NCI-H2196 (cell line): ENCODE measurements at regions not wholly inside any gene's neighbourhood (a gene's known extent, or its start where the extent isn't known, plus 50 kb on each side); places are given as distances from the start of the nearest gene placed in this dataset.

Experiments used
- DNase-seq: peaks from one replicate; lab custom pipeline; 2025; ENCODE audit not compliant: unreplicated experiment; lab: John Stamatoyannopoulos, UW

DNA sequence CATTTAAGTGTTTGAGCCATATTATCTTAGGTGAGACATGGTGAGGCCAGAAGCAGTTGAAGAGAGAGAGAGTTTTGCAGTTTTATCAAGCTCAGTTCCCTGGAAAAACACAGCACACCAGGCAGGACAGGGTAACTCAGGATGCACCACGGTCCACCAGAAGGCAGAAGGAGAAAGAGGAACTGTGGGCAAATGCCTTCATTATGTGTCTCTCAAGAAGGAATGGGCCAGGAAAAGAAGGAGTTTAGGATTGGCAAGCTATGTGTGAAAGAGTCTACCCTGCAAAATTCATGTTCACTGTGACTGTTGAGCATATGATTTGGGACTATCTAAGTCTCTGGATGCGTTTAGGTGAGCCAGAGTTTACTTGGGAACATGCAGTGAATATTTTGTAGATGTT is 934.5 kb upstream of the MIR17HG start:
- DNase-seq: no peak

- no peak for DNase-seq
Observed at GRCh38 chr13:90413548-90413947, 933.9 kb upstream of the MIR17HG start.

GRCh38 chr13:90414691-90415596 is 932.5 kb upstream of the MIR17HG start:
- DNase-seq: no peak

- no peak for DNase-seq
Observed at GRCh38 chr13:90415902-90416301, 931.6 kb upstream of the MIR17HG start.

DNA sequence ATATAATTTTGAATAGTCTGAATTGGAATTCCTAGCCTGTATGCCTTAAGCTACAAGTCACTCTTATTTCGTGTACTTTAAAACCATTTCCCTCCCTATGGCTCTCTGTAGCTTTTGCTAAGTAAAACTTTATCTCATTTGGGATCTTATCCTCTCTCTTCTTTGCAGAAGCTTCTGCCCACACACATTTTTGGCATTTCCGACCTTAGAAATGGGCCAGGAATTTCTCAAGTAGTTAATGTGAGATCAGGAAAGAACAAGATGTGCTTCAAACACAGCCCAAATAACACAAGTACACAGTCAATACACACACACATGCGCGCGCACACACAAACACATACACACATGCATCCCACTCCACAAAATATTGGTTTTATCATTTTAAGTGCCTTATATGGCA is 931.0 kb upstream of the MIR17HG start:
- no peak for DNase-seq

- no peak for DNase-seq
Observed at GRCh38 chr13:90416938-90417337, 930.5 kb upstream of the MIR17HG start.

DNA sequence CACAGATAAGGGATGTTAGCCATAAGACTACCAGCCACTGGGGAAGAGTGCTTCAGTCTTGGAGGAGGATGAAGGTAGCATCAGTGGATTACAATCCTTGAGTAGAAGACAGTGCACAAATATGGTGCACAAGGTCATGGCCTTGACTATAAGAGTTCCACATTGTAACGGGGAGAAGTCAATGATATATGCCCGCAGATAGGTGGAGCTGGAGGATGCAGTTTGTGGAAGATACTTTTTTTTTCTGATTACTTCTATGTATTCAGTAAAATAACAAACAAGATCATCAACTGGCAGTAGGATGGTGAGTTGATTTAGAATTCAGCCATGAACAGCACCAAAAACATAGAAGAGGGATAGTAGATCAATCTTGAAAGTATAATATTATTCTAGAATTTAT is 926.8 kb upstream of the MIR17HG start:
- no peak for DNase-seq

DNA sequence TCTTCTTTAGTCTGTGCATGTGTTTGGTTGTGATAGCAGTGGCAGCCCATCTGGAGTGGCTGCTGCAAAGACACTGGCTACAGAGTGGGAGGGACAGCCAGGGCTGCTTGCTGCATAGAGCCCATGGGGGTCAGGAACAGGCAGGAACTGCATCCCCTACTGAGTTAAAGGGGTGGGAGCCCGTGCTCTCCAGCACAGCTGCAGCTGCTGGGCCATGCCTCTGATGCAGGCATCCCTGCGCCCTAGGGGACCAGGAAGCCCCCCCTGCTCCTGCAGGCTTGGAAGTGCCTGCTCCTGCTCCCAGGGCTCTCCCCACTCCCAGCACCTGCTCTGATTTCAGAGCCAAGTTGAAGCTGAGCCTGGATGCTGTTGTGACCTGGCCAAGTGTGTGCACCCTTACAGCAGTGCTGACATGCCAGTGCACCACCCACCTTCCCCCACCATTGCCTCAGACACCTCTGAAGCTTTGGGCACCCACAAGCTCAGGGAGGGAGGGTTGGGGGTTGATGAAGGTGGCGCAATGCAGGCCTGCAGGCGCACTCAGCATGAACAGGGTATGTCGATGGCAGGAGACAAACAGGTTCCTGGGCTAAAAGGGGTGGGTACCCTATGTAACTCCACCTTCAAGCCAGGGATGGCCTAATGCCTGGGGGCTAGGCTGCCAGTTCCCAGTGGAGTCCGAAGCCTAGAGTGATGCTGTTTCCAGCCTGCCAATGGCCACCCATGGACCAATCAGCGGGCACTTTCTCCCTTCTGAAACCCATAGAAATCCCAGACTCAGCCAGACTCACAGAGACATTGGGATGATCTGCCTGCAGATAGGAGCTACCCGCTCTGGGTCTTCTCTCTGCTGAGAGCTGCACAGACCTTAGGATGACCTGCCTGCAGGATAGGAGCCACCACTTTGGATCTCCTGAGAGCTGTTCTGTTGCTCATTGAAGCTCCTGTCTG is 919.9 kb upstream of the MIR17HG start:
- no peak for DNase-seq

DNA sequence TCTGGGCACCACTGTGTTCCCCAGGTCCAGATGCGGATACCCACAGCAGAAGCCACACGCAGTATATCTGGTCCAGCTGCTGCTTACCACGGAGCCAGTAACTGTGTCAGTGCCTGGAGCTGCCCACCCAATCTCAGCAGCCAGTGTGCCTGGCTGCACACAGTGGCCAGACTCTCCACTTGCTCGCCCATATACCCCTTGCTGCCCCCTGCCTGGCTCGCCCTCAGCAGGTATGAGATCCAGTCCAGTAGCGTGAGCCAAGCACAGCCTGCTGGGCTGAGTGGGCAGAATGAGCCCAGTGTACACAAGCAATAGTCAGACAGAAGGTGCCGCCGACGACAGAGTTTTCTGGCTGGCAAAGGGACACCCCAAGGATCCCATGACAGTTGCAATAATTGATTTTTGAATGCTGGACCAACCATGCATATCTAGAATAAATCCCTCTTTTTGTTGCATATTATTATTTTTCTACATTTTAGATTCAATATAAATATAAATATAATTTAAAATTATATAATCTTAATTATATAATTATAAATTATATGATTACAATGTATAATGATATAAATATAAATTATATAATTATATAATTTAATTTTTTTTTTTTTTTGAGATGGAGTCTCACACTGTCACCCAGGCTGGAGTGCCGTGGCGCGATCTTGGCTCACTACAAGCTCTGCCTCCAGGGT is 918.8 kb upstream of the MIR17HG start:
- DNase-seq: no peak

DNA sequence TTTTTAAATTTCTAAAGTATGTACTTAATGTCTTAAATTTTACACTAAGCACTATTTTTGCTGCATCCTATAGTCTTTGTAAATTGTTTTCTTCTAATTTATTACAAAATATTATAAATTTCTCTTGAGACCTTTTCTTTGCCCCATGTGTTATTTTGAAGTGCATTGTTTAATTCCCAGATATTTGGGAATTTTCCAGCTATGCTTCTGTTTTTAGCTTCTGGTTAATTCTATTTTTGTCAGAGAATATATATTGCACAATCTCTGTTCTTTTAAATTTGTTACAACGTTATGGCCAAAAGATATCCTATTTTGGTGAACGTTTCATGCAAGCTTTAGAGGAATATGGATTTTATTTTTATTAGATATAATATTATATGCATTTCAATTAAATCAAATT is 917.4 kb upstream of the MIR17HG start:
- DNase-seq: no peak

- no peak for DNase-seq
Observed at GRCh38 chr13:90436697-90437096, 910.8 kb upstream of the MIR17HG start.

DNA sequence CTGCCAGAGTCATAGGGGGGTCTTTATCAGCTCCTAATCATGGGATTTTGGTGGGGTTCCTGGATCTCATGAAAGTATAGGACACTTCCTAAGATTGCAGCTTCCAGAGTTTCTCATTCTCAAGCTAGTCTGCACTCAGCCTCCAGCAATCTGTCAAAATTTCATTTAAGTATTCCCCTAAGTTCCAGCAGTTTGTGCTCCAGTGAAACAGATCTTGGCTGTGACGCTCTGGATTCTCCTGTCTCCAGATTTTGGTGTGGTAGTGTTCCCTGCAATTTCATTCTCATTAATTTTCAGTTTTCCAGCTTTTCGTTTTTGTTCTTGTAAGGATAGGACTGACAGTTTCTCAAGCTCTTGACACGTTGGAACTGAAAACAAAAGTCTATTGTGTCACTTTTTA is 908.9 kb upstream of the MIR17HG start:
- DNase-seq: no peak

DNA sequence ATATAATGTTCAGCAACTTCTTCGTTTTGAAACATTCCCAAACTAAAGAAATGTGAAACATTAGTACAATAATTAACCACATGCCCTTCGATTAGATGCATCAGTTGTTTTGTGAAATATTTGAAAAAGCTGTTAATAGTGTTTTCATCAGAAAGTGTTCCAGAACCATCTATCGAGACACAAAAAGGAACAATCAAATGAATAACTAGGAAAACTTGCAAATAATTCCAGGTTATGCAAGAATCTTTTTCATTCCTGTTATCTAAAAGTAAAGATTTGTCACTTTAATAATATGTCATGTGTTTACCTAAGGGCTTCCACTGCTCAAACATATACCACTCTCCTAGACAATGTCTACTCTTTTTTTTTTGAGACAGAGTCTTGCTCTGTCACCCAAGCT is 904.2 kb upstream of the MIR17HG start:
- DNase-seq: no peak

DNA sequence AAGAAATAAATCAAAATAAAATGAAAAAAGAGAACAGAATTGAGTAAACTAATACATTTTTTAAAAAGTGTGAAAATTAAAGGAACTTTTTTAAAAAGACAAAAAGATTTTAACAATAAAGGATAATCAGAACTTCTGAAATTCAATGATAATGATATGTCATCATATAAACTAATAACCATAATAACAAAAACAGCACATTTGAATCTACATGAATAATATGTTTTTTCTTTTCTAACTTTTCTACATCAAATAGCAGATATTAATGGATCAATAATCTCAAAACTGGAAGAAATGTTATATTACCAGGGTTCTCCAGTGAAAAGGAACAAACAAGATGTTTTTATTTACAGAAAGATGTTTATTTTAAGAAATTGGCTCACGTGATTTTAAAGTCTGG is 903.3 kb upstream of the MIR17HG start:
- no peak for DNase-seq

- no peak for DNase-seq
Observed at GRCh38 chr13:90445179-90445578, 902.3 kb upstream of the MIR17HG start.

GRCh38 chr13:90447034-90447733 is 900.3 kb upstream of the MIR17HG start:
- DNase-seq: no peak

GRCh38 chr13:90447734-90448101 is 899.8 kb upstream of the MIR17HG start:
- DNase-seq: no peak

DNA sequence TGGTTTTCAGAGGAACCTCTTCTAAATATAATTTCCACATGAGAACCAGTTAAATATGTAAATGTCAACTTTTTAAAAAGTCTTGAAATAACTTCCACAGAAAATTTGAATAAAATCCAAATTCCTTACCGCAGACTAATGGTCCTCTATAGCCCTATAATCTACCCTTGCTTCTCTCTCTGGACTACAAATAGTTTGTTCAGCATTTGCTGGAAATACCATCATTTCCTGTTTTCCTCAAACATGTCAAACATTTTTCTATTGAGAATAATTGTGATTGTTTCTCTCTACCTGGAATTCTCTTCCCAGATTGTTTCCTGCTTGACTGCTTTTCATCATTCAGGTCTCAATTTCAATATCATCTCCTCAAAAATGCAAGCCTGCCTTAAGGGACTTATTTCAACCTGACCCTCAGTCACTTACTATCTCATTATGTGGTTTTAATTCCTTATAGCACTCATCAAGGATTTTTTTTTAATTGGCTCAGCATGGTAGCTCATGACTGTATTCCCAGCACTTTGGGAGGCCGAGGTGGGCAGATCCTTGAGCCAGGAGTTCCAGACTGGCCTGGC is 898.9 kb upstream of the MIR17HG start:
- DNase-seq: no peak

DNA sequence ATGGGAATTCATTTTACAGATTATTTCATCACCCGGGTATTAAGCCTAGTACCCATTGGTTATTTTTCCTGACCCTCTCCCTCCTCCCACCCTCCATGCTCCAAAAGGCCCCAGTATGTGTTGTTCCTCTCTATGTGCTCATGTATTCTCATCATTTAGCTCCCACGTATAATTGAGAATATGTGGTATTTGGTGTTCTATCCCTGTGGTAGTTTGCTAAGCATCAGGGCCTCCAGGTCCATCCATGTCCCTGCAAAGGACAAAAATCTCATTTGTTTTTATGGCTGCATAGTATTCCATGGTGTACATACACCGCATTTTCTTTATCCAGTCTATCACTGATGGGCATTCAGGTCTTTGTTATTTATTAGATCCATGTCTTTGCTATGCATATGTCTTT is 894.1 kb upstream of the MIR17HG start:
- no peak for DNase-seq

DNA sequence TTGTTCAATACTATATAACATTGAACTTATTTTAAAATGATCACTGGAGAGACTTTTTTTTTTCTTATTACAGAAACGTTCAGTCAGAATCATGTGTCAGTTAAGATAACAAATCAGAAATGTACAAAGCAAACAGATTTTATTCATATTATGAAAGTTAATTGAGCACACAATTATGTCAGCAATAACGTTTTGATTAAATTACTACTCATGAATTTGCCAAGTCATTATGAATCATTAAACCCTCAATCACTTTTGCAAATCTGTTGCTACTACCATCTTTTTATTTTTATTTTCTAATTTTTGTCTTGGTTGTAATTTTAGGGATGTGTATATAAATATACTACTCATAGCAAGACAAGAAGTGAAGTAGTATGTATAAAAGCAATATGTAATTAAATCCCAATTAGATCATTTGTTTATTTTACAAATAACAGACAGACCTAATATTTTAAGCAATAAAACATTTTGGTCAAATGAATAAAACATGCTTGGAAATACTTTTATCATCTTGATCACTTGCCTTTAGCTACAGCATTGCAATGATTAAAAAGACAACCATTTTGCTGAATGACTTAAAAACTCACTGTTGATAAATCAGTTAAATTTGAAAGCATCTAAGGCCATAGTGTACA is 893.4 kb upstream of the MIR17HG start:
- DNase-seq: no peak
